ELR (cell line): ENCODE measurements at regions not wholly inside any gene's neighbourhood (a gene's known extent, or its start where the extent isn't known, plus 50 kb on each side); places are given as distances from the start of the nearest gene placed in this dataset.
"Not testable (repeated sequence)": the region's sequence is repeated elsewhere in the genome, so short reads cannot be mapped to it uniquely, and the experiment has no call there.

ENCODE experiments used
- DNase-seq: peaks from one replicate; pipeline ENCODE4 v3.0.0-alpha.2; 2015; ENCODE audit warnings: low read depth

DNA sequence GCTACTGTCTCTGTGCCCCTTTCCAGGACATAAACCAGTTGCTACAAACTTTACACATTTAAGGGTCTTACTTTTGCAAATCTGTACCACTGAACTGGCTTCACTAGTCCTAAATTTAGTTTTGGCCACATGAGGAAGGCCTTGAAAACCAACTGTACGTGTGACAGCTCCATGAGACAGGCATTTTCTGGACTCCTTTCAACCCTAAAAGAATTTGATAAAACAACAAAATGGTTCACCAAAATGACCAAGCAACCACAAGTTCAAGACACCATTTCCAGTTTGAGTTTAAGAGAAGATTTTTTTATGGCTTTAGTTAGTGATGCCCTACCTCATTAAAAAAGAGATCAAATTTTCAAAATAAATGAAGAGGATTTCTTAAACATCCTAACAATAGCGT is 246.4 kb downstream of the ZNF674 start:
- peak; percentile 12 for DNase-seq

DNA sequence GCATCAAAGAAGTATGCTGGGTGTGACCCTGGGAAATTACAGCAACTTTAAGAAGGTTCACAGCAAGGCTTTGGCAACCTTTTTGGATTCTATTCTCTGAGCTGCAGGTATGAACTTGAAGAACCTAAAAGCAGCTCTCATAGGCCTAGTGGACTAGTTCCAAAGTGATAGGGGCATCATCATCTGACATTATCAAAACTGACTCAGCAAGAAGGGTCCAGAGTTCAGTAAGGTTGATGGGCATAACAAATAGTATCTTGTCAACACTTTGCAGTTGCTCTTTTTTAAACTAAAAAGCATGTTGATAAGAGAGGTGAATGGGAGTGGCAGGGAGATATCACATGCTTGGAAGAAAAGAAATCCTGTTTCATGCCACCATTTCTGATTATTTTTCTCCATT is 249.3 kb downstream of the ZNF674 start:
- DNase-seq = no peak

DNA sequence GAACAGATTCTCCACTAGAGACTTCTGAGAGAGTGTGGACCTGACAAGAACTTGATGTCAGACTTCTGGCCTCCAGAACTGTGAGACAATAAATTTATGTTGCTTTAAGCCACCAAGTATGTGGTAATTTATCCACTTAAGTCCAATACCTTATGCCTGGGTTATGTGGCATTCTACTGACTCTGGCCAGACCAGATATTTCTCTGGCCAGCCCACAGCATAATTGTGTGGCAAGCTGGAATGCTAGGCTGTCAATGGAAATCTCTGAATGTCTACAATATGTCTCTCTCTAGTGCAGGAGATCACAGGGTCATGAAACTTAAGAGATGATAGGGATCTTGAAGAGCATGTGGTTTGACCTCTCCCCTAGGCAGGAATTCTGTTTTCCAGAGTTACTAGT is 251.0 kb downstream of the ZNF674 start:
- DNase-seq = peak; percentile 1

DNA sequence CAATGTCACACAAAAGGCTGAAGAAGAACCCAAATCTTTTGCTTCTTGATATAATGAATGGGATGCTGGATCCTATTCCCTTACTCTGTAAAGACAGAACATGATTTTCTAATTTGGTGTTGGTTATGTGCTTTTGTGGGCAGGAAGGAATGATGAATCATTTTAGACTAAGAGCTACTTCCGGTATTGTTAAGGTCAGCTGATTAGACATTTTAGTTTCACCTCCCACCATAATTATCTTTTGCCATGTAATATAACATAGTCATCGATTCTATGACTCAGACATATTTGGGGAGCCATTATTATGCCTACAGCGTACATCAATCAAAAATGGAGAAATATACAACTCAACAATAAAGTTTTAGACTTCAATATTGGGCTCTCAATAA is 265.3 kb downstream of the ZNF674 start:
- peak; percentile 74 for DNase-seq

DNA sequence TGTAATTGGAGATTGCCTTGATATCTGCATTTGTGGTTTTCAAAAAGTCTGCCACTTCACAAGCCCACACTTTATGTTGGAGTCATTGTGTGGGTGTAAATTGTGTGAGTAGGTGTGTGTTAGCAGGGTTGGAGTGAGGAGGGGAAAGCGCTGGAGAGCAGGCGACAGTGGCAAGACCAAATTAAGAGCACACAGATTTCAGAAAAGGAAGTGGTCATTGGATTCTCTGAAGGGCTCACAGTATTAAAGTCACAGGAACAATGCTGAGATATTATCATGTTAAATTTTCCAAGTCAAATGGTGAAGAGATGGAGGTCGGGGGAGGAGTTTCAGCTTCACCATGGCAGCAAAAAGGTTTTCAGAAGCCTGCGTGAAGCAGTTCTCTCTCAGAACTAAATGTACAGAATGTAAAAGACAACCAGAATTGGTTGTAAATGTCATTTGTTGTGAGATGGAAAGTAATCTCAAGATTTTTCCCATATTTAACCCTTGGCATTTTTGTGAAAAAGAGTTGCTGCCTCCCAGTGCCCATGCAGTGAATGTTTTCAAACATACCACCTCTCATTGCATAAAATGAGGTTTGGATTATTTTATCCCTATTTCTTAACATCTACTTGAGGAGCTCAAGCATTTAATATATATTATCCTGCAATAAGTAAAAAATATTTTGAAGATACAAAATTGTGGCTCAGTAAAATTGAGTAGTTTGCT is 265.9 kb downstream of the ZNF674 start:
- peak; percentile 3 for DNase-seq

DNA sequence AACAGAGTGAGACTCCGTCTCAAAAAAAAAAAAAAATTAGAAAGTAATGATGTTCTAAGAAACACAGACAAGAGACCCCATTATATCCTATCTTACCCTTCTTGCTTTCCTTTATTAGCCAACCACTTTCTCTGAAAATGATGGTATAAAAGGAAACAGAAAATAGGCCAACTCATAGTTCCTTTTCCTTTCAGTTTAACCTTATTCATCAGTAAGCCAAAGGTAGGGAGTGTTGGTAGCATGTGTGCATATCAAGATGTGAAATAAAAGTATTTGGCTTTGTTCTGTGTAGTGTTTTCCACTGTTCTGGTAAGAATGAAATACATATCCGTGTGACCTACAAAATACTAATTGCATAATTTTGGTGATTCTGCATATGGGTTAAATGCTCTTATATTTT is 266.6 kb downstream of the ZNF674 start:
- DNase-seq = no peak

DNA sequence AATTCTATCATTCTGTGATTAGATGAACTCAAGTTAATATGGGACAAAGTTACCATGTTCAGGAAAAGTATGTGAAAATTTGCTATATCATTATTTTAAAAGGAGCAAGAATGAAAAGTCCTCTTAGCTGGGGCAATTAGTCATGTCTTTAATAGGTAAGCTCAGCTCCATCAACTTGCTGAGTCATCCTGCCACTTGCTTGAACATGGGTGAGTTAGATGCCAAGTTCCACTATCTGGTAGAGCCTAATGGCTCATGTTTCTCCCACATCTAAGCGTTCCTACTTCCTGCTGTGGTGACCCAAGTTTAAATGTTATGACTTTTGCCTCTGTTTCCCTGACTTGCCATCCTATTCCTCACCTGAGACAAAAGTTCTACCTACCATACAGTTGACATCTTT is 276.8 kb downstream of the ZNF674 start:
- DNase-seq = peak; percentile 61

DNA sequence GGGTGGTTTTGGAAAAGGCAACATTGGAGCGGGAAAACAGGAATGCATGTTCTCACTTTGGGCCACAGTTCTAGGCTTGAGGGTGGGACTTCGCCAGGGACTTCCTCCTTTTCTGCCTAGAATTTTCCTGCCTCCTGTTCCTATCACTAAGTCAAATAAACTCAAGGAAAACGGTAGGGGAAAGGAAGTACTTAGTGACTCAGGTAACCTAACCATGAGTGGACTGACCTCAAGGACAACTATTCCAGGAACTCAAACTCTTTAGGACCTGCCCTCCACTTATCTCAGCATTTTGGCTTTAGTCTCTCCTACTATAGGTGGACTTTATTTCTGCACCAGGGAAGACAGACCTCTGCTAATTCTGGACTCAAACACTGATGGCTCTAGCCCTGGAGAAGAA is 281.7 kb downstream of the ZNF674 start:
- DNase-seq = peak; percentile 44

DNA sequence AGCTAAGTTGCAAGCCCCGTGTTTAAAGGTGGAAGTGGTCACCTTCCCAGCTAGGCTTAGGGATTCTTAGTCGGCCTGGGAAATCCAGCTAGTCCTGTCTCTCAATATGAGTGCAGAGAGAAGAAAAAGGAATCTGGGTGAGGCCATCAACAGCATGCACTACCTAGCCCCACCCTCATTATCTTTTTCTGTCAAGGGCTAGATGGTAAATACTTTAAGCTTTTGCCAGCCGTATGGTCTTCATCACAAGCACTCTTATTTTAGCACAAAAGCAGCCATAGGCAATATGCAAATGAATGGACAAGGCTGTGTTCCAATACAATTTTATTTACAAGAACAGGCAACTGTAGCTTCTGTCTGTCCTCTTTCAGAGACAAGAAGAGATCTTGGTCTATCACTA is 282.9 kb downstream of the ZNF674 start:
- no peak for DNase-seq

DNA sequence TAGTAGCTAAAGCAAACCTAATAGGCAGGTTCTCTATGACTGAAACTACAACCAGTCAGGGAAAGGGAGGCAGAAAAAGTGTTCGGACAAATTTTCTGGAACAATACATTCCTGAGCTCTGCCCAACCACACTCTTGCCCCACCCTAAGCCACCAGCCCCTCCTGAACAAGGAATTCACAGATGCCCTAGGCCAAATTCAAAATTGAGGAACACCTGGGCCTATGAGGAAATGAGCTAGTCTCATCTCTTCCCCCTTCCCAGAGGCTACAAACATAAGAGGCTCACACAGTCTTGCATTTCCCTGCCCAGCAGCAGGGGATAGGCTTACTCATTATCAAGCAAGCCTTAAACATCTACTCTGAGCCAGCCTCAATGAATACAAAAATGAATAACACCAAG is 284.7 kb downstream of the ZNF674 start:
- DNase-seq = peak; percentile 0

DNA sequence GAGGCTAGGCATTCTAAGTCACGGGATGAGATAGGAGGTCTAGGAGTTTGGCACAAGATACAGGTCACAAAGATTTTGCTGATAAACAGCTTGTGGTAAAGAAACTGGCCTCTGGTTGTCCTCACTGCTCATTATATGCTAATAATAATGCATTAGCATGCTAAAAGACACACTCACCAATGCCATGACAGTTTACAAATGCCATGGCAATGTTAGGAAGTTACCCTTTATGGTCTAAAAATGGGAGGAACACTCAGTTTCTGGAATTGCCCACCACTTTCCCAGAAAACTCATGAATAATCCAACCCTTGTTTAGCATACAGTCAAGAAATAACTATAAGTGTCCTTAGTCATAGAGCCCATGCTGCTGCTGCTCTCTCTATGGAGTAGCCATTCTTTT is 286.9 kb downstream of the ZNF674 start:
- no peak for DNase-seq

DNA sequence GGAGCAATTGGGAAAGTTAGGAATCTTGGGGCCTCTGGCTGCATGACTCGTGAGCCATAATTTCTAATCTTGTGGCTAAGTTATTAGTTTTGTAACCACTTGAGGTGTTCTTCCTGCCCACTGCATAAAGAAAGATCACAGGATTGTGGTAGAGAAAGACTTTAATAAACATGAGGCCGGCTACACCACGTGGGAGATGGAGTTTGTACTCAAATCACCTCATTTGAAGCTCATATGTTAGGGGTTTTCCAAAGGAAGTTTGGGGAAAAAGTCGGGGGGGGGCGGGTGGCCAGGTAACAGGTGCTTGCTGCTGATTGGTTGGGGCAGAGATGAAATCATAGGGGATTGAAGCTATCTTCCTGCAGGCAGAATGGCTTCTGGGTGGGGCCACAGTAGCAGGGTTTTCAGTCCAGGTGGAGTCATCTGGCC is 287.8 kb downstream of the ZNF674 start:
- peak; percentile 1 for DNase-seq

DNA sequence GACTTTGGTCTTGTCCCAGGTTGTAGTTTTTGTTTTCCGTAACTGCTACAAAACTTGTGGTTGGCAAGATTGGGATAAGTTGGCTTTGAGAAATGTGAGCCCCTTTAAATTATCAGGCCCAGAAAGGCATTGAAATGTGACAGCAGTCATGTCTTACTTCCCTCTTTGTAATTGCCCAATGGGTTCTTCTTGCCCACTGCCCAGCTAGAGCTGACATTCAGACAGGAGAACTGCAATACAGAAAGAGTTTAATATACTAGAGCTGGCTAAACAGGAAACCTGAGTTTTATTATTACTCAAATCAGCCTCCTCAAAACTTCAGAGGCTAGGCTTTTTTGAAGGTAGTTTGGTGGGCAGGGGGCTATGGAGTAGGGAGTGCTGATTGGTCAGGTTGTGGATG is 288.3 kb downstream of the ZNF674 start:
- DNase-seq = no peak

DNA sequence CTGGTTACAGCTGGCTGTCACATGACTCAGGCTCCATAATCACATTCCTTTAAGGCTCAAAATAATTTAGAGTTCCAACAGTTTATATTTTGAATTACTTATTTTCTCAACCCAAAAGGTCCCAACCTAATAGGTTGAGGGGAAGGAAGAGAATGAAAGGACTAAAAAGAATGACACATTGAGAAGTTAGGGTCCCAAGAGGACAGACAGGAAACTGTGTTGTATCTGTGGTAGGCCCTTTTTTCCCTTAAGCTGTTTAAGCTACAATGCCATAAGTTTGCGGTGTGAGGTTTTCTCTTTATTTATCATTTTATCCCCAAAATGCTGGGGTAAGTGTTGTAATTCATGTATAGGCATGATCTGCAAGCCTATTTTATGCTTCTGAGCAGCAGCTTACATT is 290.2 kb downstream of the ZNF674 start:
- no peak for DNase-seq

DNA sequence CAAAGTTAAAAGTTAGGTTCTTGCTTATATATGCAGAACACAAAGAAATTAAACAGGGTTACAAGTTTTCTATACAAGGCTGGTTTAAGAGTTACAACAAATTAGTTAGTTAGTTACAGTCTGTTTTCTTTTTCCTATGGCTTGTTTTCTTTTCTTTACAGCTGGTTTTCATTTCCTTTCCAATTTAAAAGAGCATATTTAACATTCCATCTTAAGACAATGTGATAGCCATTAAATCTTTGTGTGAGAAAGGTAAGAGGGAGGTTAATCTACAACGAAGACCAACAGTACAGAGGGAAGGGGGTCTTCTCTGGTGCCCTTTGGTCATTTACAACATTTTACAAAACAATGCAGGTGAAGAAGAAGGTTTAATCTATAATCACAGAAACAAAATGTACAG is 290.6 kb downstream of the ZNF674 start:
- DNase-seq = no peak

DNA sequence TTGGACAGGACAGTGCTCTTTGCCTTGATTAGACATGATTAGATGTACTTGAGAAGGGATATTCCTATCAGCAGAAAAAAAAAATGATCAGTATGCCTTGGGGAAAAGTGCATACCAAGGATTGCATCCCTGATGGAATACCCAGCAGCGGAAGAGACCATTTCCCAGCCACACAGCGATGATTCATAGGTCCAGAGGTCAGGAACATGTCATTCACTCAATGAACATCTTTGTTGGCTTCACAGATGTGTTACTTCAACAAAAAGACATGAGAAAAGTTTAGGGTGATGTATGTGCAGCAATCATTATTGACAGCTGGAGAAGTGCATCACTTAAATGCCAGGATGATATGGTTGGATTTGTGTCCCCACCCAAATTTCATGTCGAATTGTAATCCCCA is 293.5 kb downstream of the ZNF674 start:
- DNase-seq = peak; percentile 70

DNA sequence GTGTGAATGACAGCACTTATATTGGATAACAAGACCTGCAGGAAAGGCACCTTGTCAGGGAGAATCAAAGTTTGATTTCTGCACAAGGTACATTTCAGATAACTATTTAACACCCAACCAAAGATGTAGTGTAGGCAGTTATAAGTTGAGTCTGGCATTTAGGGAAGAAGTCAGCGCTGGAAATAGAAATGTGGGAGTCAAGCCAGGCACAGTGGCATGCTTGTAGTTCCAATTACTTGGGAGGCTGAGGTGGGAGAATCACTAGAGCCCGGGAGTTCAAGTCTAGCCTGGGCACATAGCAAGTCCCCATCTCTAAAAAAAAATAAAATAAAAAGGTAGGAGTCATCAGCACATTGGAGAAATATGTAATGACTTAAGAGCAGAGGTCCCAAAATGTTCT is 295.1 kb downstream of the ZNF674 start:
- no peak for DNase-seq

DNA sequence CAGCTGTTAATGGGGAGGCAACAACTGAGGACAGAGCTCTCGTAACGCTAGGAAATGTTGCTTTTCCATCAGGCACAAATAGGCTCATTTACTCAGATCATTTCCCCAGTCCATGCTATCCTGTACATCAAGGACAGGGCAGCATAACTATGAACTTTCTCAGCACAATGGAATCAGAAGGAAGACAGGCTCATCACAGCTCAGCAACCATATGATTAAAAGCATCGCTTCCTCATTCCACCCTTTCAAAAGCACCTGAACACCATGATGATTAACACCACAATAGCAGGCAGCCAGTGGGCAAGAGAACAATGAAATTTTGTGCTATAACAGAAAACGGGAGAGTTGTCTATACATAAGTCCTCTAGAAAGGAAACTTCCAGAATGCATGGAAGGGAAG is 297.8 kb downstream of the ZNF674 start:
- DNase-seq = no peak

DNA sequence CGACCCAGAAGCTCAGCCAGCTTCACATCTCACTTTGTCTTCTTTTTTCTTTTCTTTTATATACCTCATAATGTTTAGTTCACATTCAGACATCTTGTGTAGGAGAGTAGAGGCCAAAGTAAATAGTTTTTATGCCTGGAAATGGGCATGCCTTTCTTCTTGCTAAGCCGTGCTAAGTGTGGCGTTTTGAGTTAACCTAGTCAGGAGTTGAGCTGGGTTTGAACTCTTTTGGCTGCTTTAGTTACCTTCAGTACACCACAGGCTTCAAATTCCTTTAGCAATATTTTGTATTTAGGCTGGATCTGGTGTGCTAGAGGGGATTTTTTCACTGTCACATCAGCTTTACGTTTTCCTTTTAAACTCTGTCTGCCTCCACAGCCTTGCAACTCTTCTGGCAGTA is 300.8 kb downstream of the ZNF674 start:
- no peak for DNase-seq

DNA sequence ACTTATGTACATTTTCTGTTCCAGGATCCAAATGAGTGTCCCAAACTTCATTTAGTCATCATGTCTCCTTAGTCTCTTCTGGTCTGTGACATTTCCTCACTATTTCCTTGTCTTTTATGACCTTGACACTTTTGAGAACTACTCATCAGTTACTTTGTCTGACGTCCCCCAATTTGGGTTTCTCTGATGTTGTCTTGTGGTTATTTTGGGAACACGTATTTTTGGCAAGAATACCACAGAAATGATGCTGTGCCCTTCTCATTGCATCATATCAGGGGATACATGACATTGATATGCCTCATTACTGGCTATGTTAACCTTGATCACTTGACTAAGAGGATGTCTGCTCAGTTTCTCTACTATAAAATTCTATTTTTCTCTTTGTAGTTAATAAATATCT is 308.8 kb downstream of the ZNF674 start:
- DNase-seq = no peak

DNA sequence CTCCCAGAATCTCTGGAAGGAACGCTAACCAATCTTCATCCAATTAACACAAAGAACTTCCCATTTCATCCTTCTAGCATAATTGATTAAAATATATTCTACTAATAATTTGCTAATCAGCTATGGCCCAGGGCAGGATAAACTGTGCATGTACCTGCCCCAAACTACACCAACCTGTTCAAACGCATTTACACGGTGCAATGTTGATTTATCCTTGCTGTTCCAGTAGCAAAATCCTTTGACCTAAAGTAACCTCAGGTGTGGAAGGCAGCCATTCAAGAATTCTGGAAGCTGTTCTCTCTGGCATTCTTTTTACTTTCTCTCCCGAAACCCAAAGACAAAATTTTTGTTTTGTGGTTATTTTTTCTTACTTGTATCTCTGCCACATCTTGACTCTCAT is 309.4 kb downstream of the ZNF674 start:
- no peak for DNase-seq

DNA sequence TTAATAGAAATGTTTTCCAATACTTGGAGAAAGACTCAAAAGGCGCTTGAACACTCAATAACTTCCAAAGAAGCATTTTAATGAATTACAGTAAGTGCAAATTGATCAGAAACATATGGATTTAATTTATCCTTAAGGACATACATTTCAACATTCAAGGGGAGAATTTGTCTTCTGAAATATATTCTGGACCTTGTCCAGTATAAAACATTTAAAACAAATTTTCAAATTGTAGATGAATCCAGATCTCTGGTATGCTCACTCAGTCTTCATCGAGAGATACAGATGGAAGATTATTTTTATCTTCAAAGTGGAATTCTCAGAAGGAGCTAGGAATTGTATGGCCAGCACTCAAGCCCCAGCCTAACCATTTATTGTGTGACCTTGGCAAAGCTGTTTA is 310.4 kb downstream of the ZNF674 start:
- DNase-seq = no peak

DNA sequence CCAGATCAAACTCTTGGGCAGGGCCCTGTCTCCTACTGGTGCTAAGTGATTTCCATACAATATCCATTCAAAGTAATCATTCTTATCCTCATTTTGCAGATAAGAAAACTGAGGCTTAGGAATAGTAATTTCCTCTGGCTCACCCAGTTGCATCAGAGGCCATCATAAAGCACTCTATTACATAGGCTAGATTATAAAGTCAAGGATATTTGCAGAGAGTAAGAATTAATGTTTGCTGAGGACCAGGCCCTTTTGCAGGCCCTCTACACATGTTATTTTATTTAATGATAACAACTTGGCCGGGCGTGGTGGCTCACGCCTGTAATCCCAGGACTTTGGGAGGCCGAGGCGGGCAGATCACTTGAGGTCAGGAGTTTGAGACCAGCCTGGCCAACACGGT is 316.8 kb downstream of the ZNF674 start:
- DNase-seq = no peak

DNA sequence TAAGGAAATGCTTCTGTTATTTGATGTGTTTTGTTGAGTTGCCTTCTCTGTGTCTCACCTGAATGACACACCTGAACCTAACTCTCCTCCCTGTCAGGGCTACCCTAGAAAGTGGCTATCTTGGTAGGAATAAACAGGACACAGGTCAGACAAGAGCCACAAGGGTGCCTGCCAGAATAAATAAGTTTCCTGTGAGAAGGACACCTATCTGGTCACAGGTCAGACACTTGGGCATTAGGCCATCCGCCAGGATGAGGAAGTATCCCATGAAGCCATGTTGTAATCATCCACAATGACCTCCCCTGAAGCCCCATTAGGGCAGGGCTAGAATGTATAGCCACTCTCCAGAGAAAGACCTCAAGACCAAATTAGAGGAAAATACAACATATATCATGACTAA is 318.8 kb downstream of the ZNF674 start:
- no peak for DNase-seq

DNA sequence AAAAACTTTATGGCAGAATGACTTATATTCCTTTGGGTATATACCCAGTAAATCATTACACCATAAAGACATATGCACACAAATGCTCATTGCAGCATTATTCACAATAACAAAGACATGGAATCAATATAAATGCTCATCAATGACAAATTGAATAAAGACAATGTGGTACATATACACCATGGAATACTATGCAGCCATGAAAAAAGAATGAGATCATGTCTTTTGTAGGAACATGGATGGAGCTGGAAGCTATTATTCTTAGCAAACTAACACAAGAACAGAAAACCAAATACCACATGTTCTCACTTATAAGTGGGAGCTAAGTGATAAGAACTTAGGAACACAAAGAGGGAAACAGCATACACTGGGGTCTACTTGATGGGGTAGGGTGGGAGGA is 321.7 kb downstream of the ZNF674 start:
- not testable (repeated sequence) for DNase-seq
